GM12864 (cell line): ENCODE measurements at regions not wholly inside any gene's neighbourhood (a gene's known extent, or its start where the extent isn't known, plus 50 kb on each side); places are given as distances from the start of the nearest gene placed in this dataset.
"Not testable (repeated sequence)": the region's sequence is repeated elsewhere in the genome, so short reads cannot be mapped to it uniquely, and the experiment has no call there.

Experiments used
- DNase-seq: peaks from one replicate; pipeline ENCODE4 v3.0.0-alpha.2; 2011; ENCODE audit warnings: low read depth
- H3K4me3 ChIP-seq: 2 replicates; pipeline ENCODE4 v1.5.1; 2011; ENCODE audit warnings: mild to moderate bottlenecking, low read depth, low read length, control low read depth
- TF ChIP-seq, protein P1 (sequence below): IDR thresholded peaks from 2 replicates; pipeline ENCODE4 v1.5.1; 2011; ENCODE audit warnings: low read depth, mild to moderate bottlenecking, moderate library complexity, low read length, control low read depth, inconsistent platforms; ENCODE audit errors: missing control alignments

DNA sequence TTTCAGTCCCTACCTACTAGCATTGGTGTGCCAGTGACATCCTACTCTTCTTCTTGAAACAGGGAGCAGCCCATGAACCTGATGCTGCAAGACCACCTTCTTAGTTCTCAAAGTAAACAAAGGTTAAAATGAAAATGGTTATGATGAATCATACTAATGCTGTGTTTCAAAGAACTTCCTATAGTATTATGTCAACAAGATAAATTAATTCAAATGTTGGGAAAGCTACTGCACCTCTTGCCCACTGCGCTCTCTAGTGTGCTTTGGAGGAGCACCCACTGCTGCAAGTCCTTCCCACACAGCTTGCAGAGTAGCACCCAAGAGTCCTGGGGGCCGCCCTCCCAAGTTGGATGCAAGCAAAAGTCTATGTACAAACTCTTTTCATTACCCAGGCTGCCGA is 81.1 kb downstream of the CD200R1L start:
- TF ChIP-seq, protein P1, sequence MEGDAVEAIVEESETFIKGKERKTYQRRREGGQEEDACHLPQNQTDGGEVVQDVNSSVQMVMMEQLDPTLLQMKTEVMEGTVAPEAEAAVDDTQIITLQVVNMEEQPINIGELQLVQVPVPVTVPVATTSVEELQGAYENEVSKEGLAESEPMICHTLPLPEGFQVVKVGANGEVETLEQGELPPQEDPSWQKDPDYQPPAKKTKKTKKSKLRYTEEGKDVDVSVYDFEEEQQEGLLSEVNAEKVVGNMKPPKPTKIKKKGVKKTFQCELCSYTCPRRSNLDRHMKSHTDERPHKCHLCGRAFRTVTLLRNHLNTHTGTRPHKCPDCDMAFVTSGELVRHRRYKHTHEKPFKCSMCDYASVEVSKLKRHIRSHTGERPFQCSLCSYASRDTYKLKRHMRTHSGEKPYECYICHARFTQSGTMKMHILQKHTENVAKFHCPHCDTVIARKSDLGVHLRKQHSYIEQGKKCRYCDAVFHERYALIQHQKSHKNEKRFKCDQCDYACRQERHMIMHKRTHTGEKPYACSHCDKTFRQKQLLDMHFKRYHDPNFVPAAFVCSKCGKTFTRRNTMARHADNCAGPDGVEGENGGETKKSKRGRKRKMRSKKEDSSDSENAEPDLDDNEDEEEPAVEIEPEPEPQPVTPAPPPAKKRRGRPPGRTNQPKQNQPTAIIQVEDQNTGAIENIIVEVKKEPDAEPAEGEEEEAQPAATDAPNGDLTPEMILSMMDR: no peak
- DNase-seq: no peak
- H3K4me3 ChIP-seq: no peak overlapping the region

DNA sequence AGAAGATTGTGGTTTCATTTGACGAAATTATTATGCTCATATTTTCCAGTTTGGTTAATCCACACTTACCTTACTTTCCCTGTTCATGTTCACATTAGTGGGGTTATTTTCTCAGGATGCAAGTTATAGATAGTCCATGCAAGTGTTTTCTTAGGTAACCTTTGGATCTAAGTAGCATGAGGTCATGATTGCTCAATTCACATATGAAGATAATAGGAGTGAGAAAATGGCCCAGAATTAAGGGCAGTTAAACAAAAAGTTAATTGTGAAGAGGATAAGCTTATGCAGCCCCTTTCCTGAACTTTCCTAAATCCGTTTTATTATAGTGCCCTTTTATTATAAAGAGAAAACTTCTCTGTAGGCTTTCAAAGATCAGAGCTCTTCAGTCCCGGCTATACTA is 83.4 kb downstream of the CD200R1L start:
- no peak overlapping the region for H3K4me3 ChIP-seq
- DNase-seq: no peak
- TF ChIP-seq, protein P1: no peak

DNA sequence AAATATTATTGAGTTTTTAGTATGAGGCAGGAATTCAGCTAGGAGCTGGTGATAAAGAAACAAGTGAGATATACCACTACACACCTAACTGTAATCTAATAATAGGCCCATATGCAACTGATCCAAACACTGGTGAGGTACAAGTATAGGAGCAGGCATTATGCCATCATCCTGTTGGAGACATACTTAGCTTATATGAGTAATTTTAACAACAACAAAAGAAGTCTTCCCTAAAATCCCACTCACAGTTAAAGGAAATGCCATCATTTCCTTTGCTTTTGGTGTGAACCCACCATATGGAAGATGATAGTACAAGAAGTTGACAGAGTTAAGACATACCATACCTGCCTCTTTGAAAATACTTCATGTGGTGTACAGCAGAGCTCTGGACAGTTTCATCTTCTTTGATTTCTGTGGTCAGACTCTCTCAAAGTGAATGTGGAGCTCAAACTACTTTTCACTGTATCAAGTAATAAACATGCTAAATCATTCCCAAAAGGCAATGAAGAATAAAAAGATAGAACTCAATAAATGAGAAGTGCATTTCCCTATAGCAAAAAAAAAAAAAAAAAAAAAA is 85.5 kb downstream of the CD200R1L start:
- TF ChIP-seq, protein P1: no peak
- DNase-seq: no peak
- H3K4me3 ChIP-seq: no peak overlapping the region

DNA sequence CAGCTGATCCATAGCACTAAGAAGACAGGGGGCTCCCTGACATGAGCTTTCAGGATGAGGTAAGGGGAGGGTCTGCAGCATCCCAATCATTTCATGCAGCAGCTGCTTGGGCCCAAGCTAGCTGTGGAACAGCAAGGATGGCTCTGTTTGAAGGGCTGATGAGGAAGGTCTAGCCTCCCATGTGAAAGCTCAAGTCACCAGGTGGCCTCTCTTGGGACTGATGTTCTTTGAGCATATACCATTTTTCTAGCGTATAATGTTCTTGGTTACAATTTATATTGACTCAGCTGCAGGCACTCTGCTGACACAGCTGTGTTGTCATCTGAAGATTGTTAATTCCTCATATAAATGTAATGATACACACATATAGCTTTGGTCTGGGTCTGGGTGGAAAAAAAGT is 87.0 kb downstream of the CD200R1L start:
- no peak overlapping the region for H3K4me3 ChIP-seq
- DNase-seq: no peak
- TF ChIP-seq, protein P1: no peak

DNA sequence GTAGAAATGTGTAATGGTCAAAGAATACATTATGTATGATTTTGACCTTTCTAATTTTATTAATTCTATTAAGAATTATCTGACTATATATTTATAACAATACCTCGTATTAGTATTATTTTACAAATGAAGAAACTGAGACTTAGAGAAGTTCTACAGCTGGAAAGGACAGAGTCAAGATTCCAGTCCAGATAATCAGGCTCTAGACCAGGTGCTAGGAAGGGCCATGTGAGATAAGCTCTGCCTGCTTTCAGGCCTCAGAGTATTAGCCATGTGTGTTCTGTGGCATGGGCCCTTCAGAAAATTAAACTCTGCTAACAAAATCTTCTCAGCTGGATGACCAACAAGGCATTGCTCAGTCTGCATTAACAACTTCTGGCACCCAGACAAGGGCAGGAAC is 87.5 kb downstream of the CD200R1L start:
- DNase-seq: no peak
- TF ChIP-seq, protein P1: no peak
- H3K4me3 ChIP-seq: no peak overlapping the region

DNA sequence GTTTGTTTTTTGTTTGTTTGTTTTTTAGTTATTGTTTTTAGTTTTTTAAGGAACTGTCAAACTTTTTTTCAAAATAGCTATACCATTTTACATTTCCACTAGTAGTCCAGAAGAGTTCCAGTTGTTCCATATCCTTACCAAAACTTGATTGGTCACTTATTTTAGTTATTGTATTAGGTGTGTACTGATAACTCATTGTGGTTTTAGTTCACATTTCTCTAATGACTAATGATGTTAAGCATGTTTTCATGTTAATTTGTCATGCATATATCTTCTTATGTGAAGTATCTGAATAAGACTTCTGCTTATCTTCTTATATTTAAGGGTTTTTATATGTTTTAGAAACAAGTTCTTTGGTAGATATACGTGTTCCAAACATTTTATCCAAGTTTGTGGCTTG is 89.5 kb downstream of the CD200R1L start:
- DNase-seq: no peak
- TF ChIP-seq, protein P1: no peak

DNA sequence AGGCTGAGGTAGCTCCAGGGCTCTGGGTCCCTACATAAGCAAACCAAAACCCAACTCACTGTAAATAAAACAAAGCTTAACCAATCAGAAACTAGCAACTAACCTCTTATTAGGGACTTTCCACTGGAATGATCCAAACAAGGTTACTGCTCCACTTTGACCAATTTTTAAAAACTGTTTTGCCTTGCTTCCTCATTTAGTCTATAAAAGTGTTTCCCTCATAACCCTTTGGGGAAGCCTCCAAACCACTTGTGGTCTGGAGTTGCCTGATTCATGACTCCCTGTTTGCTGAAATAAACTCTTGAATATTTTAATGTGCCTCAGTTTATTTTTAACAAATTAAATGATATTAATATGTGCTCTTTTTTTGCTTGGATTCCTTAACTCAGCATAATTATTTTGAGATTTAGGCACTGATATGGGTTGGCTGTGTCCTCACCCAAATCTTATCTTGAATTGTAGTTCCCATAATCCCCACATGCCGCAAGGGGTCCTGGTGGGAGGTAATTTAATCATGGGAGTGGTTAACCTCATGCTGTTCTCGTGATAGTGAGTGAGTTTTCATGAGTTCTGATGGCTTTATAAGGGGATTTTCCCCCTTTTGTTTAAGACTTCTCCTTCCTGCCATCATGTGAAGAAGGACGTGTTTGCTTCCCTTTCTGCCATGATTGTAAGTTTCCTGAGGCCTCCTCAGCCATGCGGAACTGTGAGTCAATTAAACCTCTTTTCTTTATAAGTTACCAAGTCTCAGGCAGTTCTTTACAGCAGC is 90.6 kb downstream of the CD200R1L start:
- TF ChIP-seq, protein P1: no peak
- no peak for DNase-seq
- no peak overlapping the region for H3K4me3 ChIP-seq

More for the DNA sequence above, 89.5 kb downstream of the CD200R1L start:
- H3K4me3 ChIP-seq: no peak overlapping the region

DNA sequence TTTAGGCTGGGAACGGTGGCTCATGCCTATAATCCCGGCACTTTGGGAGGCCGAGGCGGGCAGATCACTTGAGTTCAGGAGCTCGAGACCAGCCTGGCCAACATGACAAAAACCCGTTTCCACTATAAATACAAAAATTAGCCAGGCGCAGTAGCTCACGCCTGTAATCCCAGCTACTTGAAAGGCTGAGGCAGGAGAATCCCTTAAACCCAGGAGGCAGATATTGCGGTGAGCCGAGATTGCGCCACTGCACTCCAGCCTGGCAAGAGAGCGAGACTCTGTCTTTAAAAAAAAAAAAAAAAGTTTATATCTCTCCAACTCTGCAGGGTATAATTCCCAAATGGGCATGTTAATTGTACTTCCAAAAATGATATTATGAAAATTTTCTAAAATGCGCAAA is 91.6 kb downstream of the CD200R1L start:
- not testable (repeated sequence) for H3K4me3 ChIP-seq, DNase-seq
